ENCODE measurements at regions not wholly inside any gene's neighbourhood (a gene's known extent, or its start where the extent isn't known, plus 50 kb on each side); places are given as distances from the start of the nearest gene placed in this dataset.

DNA sequence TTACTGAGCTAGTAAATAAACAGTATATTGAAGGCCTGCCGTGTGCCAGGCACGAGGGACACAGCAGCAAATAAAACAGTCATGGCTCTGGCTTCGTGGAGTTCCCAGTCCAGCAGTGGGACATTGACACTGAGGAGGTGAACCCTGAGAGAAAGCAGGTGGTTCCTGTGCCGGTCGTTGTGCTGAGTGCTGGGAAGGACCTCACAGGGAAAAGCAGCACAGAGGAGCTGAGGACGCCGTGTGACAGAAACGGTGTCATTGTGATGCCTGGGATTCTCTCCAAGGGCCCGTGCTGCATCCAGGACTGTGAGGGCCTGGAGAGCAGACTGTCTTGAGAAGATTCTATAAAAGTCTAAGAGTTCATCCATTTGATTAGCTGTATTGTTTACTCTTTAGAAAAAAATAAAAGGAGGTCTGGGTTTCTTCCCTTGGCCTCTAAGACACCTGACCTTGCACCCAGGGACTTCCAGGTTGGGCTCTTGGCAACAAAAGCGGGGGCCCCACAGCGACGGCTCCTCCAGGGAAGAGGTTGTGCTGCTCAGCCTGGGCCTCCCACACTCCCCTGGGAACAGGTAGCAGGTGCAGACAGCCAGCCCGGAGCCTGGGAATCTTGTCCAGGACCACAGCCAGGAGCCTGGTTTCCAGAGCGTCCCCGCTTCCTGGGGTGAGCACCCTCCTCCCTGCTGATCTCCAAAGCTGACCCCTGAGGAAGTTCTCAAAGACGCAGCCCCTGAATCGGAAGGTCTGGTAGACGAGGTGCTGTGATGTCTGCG, 251.2 kb upstream of the PMEPA1 start:
- intact Hi-C loops (cut with micrococcal nuclease; ENCODE audit: unreplicated experiment), result no loop called here
- CTCF ChIA-PET (ENCODE audit: unreplicated experiment), result no interaction called here
- Histone ChIP-seq H3K4me3 (ENCODE audit: low read depth, low read length, poor library complexity, severe bottlenecking) (no peak overlapping the region), H3K4me2 (ENCODE audit: low read length) (no peak overlapping the region), H3K4me1 (ENCODE audit: insufficient read depth, low read length, poor library complexity, severe bottlenecking) (no peaks in the 10 kb centered on the region), H3K79me2 (ENCODE audit: insufficient read depth, low read depth, low read length) (no peaks in the 10 kb centered on the region), H4K20me1 (ENCODE audit: insufficient read depth, low read length) (no peaks in the 10 kb centered on the region), H3K27ac (ENCODE audit: low read depth, low read length, poor library complexity, severe bottlenecking) (no peak overlapping the region), H3K9me2 (ENCODE audit: insufficient read depth, low read length) (no peaks in the 10 kb centered on the region), H3K9me3 (ENCODE audit: low read length) (no peaks in the 10 kb centered on the region), H3K36me3 (ENCODE audit: insufficient read depth, low read length) (no peaks in the 10 kb centered on the region), H2AFZ (ENCODE audit: low read length) (no peak overlapping the region)
- DNase-seq (ENCODE audit: low spot score), result no peak
- POLR2A ChIA-PET, result no interaction called here
- no TSS peak for BruUV-seq (replicated peaks)
- TF ChIP-seq, protein P1, sequence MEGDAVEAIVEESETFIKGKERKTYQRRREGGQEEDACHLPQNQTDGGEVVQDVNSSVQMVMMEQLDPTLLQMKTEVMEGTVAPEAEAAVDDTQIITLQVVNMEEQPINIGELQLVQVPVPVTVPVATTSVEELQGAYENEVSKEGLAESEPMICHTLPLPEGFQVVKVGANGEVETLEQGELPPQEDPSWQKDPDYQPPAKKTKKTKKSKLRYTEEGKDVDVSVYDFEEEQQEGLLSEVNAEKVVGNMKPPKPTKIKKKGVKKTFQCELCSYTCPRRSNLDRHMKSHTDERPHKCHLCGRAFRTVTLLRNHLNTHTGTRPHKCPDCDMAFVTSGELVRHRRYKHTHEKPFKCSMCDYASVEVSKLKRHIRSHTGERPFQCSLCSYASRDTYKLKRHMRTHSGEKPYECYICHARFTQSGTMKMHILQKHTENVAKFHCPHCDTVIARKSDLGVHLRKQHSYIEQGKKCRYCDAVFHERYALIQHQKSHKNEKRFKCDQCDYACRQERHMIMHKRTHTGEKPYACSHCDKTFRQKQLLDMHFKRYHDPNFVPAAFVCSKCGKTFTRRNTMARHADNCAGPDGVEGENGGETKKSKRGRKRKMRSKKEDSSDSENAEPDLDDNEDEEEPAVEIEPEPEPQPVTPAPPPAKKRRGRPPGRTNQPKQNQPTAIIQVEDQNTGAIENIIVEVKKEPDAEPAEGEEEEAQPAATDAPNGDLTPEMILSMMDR (conservative IDR thresholded peaks at IDR 0.05; ENCODE audit: low read length), result no peak
- TF ChIP-seq EZH2phosphoT487 (IDR thresholded peaks at IDR 0.05; ENCODE audit: borderline replicate concordance, low read depth, low read length), result no peak

- no peaks in the 10 kb centered on the region for H4K20me1 ChIP-seq (ENCODE audit: insufficient read depth, low read length)
- H3K4me3 ChIP-seq (ENCODE audit: low read depth, low read length, poor library complexity, severe bottlenecking), result no peak overlapping the region
- H2AFZ ChIP-seq (ENCODE audit: low read length), result no peak overlapping the region
- no peaks in the 10 kb centered on the region for H3K79me2 ChIP-seq (ENCODE audit: insufficient read depth, low read depth, low read length)
- H3K4me1 ChIP-seq (ENCODE audit: insufficient read depth, low read length, poor library complexity, severe bottlenecking), result no peaks in the 10 kb centered on the region
- no peak overlapping the region for H3K27ac ChIP-seq (ENCODE audit: low read depth, low read length, poor library complexity, severe bottlenecking)
- intact Hi-C loops (cut with micrococcal nuclease; ENCODE audit: unreplicated experiment), result no loop called here
- no peak overlapping the region for H3K4me2 ChIP-seq (ENCODE audit: low read length)
- no peak for DNase-seq (ENCODE audit: low spot score)
- no peaks in the 10 kb centered on the region for H3K36me3 ChIP-seq (ENCODE audit: insufficient read depth, low read length)
- H3K9me3 ChIP-seq (ENCODE audit: low read length), result no peaks in the 10 kb centered on the region
- ChIA-PET POLR2A (no interaction called here), CTCF (ENCODE audit: unreplicated experiment) (interaction anchor here (0.5 kb wide), 1 partner anchor 328 kb away, joined by 3 read pairs; no protein-coding TSS in a partner anchor)
- TF ChIP-seq, protein P1 (conservative IDR thresholded peaks at IDR 0.05; ENCODE audit: low read length), result no peak
- no peak for TF ChIP-seq EZH2phosphoT487 (IDR thresholded peaks at IDR 0.05; ENCODE audit: borderline replicate concordance, low read depth, low read length)
- H3K9me2 ChIP-seq (ENCODE audit: insufficient read depth, low read length), result no peaks in the 10 kb centered on the region
- no TSS peak for BruUV-seq (replicated peaks)
These were observed 249.8 kb upstream of the PMEPA1 start for GRCh38 chr20:57959589-57959988.

DNA sequence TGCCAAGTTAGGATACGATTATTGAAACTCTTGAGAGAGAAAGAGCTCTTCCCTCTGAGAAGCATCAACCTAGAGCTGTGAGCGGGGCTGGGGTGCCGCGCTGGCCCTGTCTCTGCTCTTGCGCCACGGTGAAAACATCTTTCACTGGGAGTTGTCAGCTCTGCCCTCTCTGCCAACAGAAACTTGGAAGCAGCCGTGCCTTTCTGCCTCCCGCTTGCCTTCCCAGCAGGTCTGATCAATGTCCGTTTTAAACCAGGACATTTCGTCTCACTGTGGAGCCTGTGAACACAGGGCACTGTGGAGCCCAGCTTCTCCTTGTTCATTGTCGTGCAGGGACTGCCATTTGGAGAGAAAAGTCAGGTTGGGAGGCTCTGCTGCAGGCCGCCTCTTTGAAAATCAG, 249.2 kb upstream of the PMEPA1 start:
- Histone ChIP-seq H3K9me3 (ENCODE audit: low read length) (no peaks in the 10 kb centered on the region), H3K79me2 (ENCODE audit: insufficient read depth, low read depth, low read length) (no peaks in the 10 kb centered on the region), H3K36me3 (ENCODE audit: insufficient read depth, low read length) (no peaks in the 10 kb centered on the region), H2AFZ (ENCODE audit: low read length) (no peak overlapping the region), H3K9me2 (ENCODE audit: insufficient read depth, low read length) (no peaks in the 10 kb centered on the region), H4K20me1 (ENCODE audit: insufficient read depth, low read length) (no peaks in the 10 kb centered on the region), H3K27ac (ENCODE audit: low read depth, low read length, poor library complexity, severe bottlenecking) (no peak overlapping the region), H3K4me1 (ENCODE audit: insufficient read depth, low read length, poor library complexity, severe bottlenecking) (peaks cover 4% of the 10 kb centered on the region), H3K4me3 (ENCODE audit: low read depth, low read length, poor library complexity, severe bottlenecking) (no peak overlapping the region), H3K4me2 (ENCODE audit: low read length) (no peak overlapping the region)
- POLR2A ChIA-PET, result no interaction called here
- BruUV-seq (replicated peaks), result no TSS peak
- CTCF ChIA-PET (ENCODE audit: unreplicated experiment), result interaction anchor here (0.5 kb wide), 1 partner anchor 327 kb away, joined by 3 read pairs; no protein-coding TSS in a partner anchor
- no peak for DNase-seq (ENCODE audit: low spot score)
- intact Hi-C loops (cut with micrococcal nuclease; ENCODE audit: unreplicated experiment), result no loop called here
- TF ChIP-seq EZH2phosphoT487 (IDR thresholded peaks at IDR 0.05; ENCODE audit: borderline replicate concordance, low read depth, low read length), result no peak
- TF ChIP-seq, protein P1 (conservative IDR thresholded peaks at IDR 0.05; ENCODE audit: low read length), result no peak

Measured in OCI-LY7 (cell line).